ENCODE measurements at regions not wholly inside any gene's neighbourhood (a gene's known extent, or its start where the extent isn't known, plus 50 kb on each side); places are given as distances from the start of the nearest gene placed in this dataset.

- TF ChIP-seq CTCF (IDR thresholded peaks at IDR 0.05; ENCODE audit: low read depth, low read length) = no peak
- TF ChIP-seq EZH2phosphoT487 (IDR thresholded peaks at IDR 0.05; ENCODE audit: low read depth) = no peak
Measured at GRCh38 chr15:96053781-96054428, 276.6 kb upstream of the NR2F2 start.

All from OCI-LY3 (cell line).